Spleen (tissue), 11 donors: ENCODE measurements at regions not wholly inside any gene's neighbourhood (a gene's known extent, or its start where the extent isn't known, plus 50 kb on each side); places are given as distances from the start of the nearest gene placed in this dataset.

Experiments
- DNase-seq: peaks from one replicate; pipeline ENCODE4 v3.0.0-alpha.2; 2020
- H3K27ac ChIP-seq, 8 donors: fragments of 200-600 bp; sonication (generic) in 7 of 8; 1 replicate in 4 of 8; 2 replicates in 4 of 8; pipeline versions ENCODE4 v1.5.0 to v1.8.0; 2016 to 2021; ENCODE audit warnings: inconsistent platforms in 4 of 8, mild to moderate bottlenecking in 4 of 8, moderate library complexity in 1 of 8
- H3K27me3 ChIP-seq, 7 donors: fragments of 200-600 bp; sonication (generic) in 6 of 7; replicated peaks in 1 of 7; 1 replicate in 4 of 7; 2 replicates in 3 of 7; pipeline versions ENCODE4 v1.5.0 to v1.8.0; 2016 to 2021; ENCODE audit warnings: inconsistent platforms in 3 of 7, mild to moderate bottlenecking in 1 of 7
- H3K36me3 ChIP-seq, 6 donors: fragments of 200-600 bp; sonication (generic) in 5 of 6; 1 replicate in 4 of 6; 2 replicates in 2 of 6; pipeline versions ENCODE4 v1.5.0 to v1.8.0; 2016 to 2021; ENCODE audit warnings: inconsistent platforms in 2 of 6
- H3K4me1 ChIP-seq, 6 donors: fragments of 200-600 bp; sonication (generic) in 5 of 6; 1 replicate in 3 of 6; 2 replicates in 3 of 6; pipeline versions ENCODE4 v1.5.0 to v1.8.0; 2016 to 2021; ENCODE audit warnings: inconsistent platforms in 3 of 6
- H3K4me3 ChIP-seq, 8 donors: fragments of 200-600 bp; sonication (generic) in 7 of 8; 1 replicate in 4 of 8; 2 replicates in 4 of 8; pipeline versions ENCODE4 v1.5.0 to v1.8.0; 2016 to 2021; ENCODE audit warnings: inconsistent platforms in 4 of 8, mild to moderate bottlenecking in 4 of 8, moderate library complexity in 2 of 8
- H3K9me3 ChIP-seq, 8 donors: fragments of 200-600 bp; sonication (generic) in 7 of 8; 1 replicate in 4 of 8; 2 replicates in 4 of 8; pipeline versions ENCODE4 v1.5.0 to v1.8.0; 2016 to 2021; ENCODE audit warnings: inconsistent platforms in 4 of 8
- POLR2A ChIP-seq, 3 donors: fragments of 450-650 bp; IDR thresholded peaks; one replicate each; pipeline ENCODE4 v1.5.1; 2017; ENCODE audit warnings: antibody characterized with exemption in 3 of 3, mild to moderate bottlenecking in 1 of 3
- POLR2AphosphoS5 ChIP-seq, 3 donors: sonication (generic); formaldehyde crosslinking; IDR thresholded peaks; one replicate each; pipeline ENCODE4 v1.5.1; 2017; ENCODE audit warnings: antibody characterized with exemption in 3 of 3
- WGBS, 5 donors: extraction: QIAGEN DNeasy Blood & Tissue Kit in 3 of 5; methylation state at CpG; one replicate each; pipeline versions ENCODE4 v1.1.5 to v1.1.7; 2013 to 2018; 5-methylcytosine and 5-hydroxymethylcytosine counted together
- intact Hi-C: fragments of 100-400 bp; cut with DNase I; formaldehyde crosslinking; loops from one replicate; pipeline ENCODE4 v1.15.0; 2023; ENCODE audit warnings: low total_unique reads
- TF ChIP-seq, protein P1 (sequence below), 11 experiments: fragments of 200-600 bp in 7 of 11; fragments of 450-650 bp in 4 of 11; sonication (generic) in 4 of 11; IDR thresholded peaks in 8 of 11; conservative IDR thresholded peaks in 3 of 11; 1 replicate in 7 of 11; 2 replicates in 4 of 11; pipeline versions ENCODE4 v1.4.0 to v1.8.0; 2016 to 2021; ENCODE audit warnings: antibody characterized with exemption in 11 of 11, inconsistent platforms in 4 of 11, mild to moderate bottlenecking in 1 of 11
- donor health status: healthy with polysubstance abuse.
- donor health status: DM: no; HTN: no; CAD: no; lungs with moderate emphysema.
- donor health status: DM: no; HTN: no; CAD: no.
- donor health status: Bipolar disorder and iron deficiency.
- donor health status: healthy.
- donor health status: DM: no; HTN: no; CAD: no.
- donor health status: DM: yes; HTN: yes; CAD: no.

DNA sequence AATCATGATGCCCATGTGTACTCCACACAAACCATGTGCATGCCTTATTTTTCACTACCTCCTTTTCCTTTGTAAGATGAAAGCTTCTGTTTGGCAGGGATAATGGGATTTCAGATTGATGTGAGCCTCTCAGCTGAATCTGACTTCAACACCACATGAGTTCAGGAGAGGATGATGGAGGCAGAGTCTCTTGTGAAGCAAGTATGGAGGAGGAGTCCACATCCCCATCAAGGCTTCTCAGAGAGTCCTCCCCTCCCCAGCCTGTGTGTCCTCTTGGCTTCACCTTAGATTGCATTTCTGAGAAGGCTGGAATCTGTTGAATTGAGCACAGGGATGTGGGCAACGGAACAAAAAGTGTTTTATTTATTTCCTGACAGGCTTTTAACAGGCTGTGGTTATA is 370.4 kb downstream of the FAT3 start:
- H3K9me3 ChIP-seq: no peaks in the 10 kb centered on the region
- H3K27me3 ChIP-seq: no peaks in the 10 kb centered on the region
- H3K4me1 ChIP-seq: no peaks in the 10 kb centered on the region
- H3K36me3 ChIP-seq: no peaks in the 10 kb centered on the region
- H3K4me3 ChIP-seq: no peak overlapping the region
- TF ChIP-seq POLR2AphosphoS5 (IDR thresholded peaks at IDR 0.05) (no peak), POLR2A (IDR thresholded peaks at IDR 0.05) (no peak)
- TF ChIP-seq, protein P1, sequence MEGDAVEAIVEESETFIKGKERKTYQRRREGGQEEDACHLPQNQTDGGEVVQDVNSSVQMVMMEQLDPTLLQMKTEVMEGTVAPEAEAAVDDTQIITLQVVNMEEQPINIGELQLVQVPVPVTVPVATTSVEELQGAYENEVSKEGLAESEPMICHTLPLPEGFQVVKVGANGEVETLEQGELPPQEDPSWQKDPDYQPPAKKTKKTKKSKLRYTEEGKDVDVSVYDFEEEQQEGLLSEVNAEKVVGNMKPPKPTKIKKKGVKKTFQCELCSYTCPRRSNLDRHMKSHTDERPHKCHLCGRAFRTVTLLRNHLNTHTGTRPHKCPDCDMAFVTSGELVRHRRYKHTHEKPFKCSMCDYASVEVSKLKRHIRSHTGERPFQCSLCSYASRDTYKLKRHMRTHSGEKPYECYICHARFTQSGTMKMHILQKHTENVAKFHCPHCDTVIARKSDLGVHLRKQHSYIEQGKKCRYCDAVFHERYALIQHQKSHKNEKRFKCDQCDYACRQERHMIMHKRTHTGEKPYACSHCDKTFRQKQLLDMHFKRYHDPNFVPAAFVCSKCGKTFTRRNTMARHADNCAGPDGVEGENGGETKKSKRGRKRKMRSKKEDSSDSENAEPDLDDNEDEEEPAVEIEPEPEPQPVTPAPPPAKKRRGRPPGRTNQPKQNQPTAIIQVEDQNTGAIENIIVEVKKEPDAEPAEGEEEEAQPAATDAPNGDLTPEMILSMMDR (IDR thresholded peaks at IDR 0.05 in 8 of 11, conservative IDR thresholded peaks at IDR 0.05 in 3 of 11): no peak
- H3K27ac ChIP-seq: no peak overlapping the region
- intact Hi-C loops: no loop called here
- DNase-seq: no peak
- 23 to 48% (median 31%) methylated on average over 1 of the region's 1 CpG for WGBS, 5 donors

DNA sequence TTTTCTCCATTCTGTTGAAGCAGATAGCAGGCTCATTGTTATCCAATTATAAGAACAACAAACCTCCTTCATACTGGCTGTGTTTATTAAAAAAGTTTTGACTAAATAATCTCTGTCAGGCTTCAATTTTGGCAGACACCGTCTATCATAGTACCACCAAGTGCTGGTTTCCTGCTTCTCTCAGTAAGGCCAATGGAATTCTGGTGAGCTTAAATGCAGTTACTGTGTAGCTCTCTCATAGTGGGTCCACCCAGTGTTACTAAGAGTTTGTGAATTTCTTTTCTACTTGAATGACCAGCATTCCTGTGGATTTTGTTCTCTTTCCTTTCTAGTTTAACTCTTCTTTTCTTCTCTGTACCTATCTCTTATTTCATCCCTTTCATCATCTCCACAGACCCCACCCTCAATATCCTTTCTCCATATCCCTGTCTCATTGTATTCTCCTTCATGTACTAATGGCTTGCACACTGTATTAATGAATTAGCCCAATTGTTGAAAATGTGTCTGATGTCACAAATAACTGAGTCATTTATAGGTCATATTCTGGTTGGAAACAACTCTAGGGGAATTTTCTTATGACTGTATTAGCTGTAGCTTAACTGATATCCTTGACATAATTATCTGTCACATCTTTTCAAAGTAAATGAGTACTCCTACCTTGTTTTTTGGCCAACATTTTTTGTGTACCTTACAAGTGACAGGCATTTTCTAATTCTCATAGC is 372.1 kb downstream of the FAT3 start:
- Histone ChIP-seq H3K4me3 (no peak overlapping the region), H3K27me3 (no peaks in the 10 kb centered on the region), H3K9me3 (no peaks in the 10 kb centered on the region), H3K27ac (no peak overlapping the region), H3K36me3 (no peaks in the 10 kb centered on the region), H3K4me1 (no peaks in the 10 kb centered on the region)
- intact Hi-C loops: no loop called here
- no peak for TF ChIP-seq POLR2A (IDR thresholded peaks at IDR 0.05)
- no peak for TF ChIP-seq POLR2AphosphoS5 (IDR thresholded peaks at IDR 0.05)
- TF ChIP-seq, protein P1 (IDR thresholded peaks at IDR 0.05 in 8 of 11, conservative IDR thresholded peaks at IDR 0.05 in 3 of 11): no peak
- WGBS, 5 donors: 52 to 82% (median 69%) methylated on average over 1 of the region's 1 CpG
- no peak for DNase-seq

DNA sequence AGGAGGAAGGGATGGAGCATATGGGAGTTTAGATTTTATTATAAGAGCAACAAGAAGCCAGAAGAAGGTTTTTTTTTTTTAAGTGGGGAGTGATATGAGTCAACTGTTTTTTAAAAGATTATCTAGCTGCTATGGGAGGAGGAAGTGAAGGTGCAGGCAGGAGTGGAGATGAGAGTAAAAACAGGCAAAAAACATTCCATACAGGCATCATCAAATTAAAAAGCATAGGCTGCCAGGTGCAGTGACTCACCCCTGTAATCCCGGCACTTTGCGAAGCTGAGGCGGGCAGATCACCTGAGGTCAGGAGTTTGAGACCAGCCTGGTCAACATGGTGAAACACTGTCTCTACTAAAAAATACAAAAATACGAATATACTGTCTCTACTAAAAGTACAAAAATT is 368.4 kb upstream of the MTNR1B start:
- no peaks in the 10 kb centered on the region for H3K9me3 ChIP-seq
- no peak for DNase-seq
- H3K4me3 ChIP-seq: no peak overlapping the region
- intact Hi-C loops: no loop called here
- WGBS, 5 donors: 83 to 97% (median 88%) methylated on average over 4 of the region's 4 CpGs
- no peaks in the 10 kb centered on the region for H3K4me1 ChIP-seq
- no peak overlapping the region for H3K27ac ChIP-seq
- no peaks in the 10 kb centered on the region for H3K27me3 ChIP-seq
- no peaks in the 10 kb centered on the region for H3K36me3 ChIP-seq
- TF ChIP-seq POLR2AphosphoS5 (IDR thresholded peaks at IDR 0.05): no peak
- no peak for TF ChIP-seq POLR2A (IDR thresholded peaks at IDR 0.05)
- TF ChIP-seq, protein P1 (IDR thresholded peaks at IDR 0.05 in 8 of 11, conservative IDR thresholded peaks at IDR 0.05 in 3 of 11): no peak

DNA sequence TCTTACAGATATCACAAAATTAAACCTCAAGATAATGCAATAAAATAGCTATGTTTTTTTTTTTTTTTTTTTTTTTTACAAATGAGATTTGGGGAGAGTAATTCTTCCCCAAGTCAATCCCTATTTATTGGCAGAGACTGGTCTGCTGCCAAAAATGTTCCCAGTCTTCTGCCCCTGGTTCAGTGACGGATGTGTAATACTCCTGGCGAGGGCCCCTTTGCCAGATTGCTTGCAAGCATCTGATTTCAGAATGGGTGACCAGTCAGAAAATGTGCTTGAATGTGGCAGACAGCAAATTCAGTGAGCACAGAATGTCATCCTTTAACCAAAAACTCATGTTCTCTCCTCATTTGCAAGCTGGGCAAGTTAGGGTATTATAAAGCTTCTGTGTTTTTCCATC is 363.8 kb upstream of the MTNR1B start:
- Histone ChIP-seq H3K27me3 (no peaks in the 10 kb centered on the region), H3K36me3 (no peaks in the 10 kb centered on the region), H3K27ac (no peak overlapping the region), H3K4me3 (no peak overlapping the region), H3K4me1 (no peaks in the 10 kb centered on the region), H3K9me3 (no peaks in the 10 kb centered on the region)
- intact Hi-C loops: no loop called here
- WGBS, 5 donors: 84 to 97% (median 85%) methylated on average over 2 of the region's 2 CpGs
- TF ChIP-seq POLR2A (IDR thresholded peaks at IDR 0.05): no peak
- no peak for TF ChIP-seq POLR2AphosphoS5 (IDR thresholded peaks at IDR 0.05)
- TF ChIP-seq, protein P1 (IDR thresholded peaks at IDR 0.05 in 8 of 11, conservative IDR thresholded peaks at IDR 0.05 in 3 of 11): no peak
- no peak for DNase-seq
